NCI-H82 treated with DMSO at 0.1 percent for 48 hours (cell line): ENCODE measurements at regions not wholly inside any gene's neighbourhood (a gene's known extent, or its start where the extent isn't known, plus 50 kb on each side); places are given as distances from the start of the nearest gene placed in this dataset.

Experiments
- DNase-seq: peaks from one replicate; lab custom pipeline; 2025; ENCODE audit not compliant: unreplicated experiment; lab: John Stamatoyannopoulos, UW

- no peak for DNase-seq
Measured at GRCh38 chr2:71746946-71747501, 293.7 kb downstream of the DYSF start.

GRCh38 chr2:71744781-71745180 is 291.4 kb downstream of the DYSF start:
- no peak for DNase-seq

- no peak for DNase-seq
Measured at GRCh38 chr2:71743995-71744675, 290.8 kb downstream of the DYSF start.

GRCh38 chr2:71742953-71743601 is 289.7 kb downstream of the DYSF start:
- no peak for DNase-seq

GRCh38 chr2:71736986-71737385 is 283.6 kb downstream of the DYSF start:
- no peak for DNase-seq

GRCh38 chr2:71736091-71736861 is 282.9 kb downstream of the DYSF start:
- DNase-seq, result no peak
